GM04504 (cell line): ENCODE measurements at regions not wholly inside any gene's neighbourhood (a gene's known extent, or its start where the extent isn't known, plus 50 kb on each side); places are given as distances from the start of the nearest gene placed in this dataset.
"Not testable (repeated sequence)": the region's sequence is repeated elsewhere in the genome, so short reads cannot be mapped to it uniquely, and the experiment has no call there.

ENCODE experiments used
- DNase-seq: peaks from one replicate; pipeline ENCODE4 v3.0.0-alpha.2; 2012; ENCODE audit warnings: low read depth

GRCh38 chr12:82300611-82301010, 57.6 kb downstream of the CCDC59 start:
- DNase-seq = no peak

- DNase-seq = no peak
Observed at GRCh38 chr12:82299319-82300025, 58.7 kb downstream of the CCDC59 start.

GRCh38 chr12:82290415-82290814, 67.8 kb downstream of the CCDC59 start:
- no peak for DNase-seq

GRCh38 chr12:82281335-82281734, 76.9 kb downstream of the CCDC59 start:
- not testable (repeated sequence) for DNase-seq

- no peak for DNase-seq
Observed at GRCh38 chr12:82279536-82280058, 78.6 kb downstream of the CCDC59 start.

- DNase-seq = no peak
Observed at GRCh38 chr12:82277582-82277981, 80.6 kb downstream of the CCDC59 start.

- no peak for DNase-seq
Observed at GRCh38 chr12:82242729-82243128, 115.5 kb downstream of the CCDC59 start.

- DNase-seq = no peak
Observed at GRCh38 chr12:82225871-82226270, 132.3 kb downstream of the CCDC59 start.

GRCh38 chr12:82223426-82223825, 134.8 kb downstream of the CCDC59 start:
- DNase-seq = no peak

- DNase-seq = no peak
Observed at GRCh38 chr12:82216475-82216874, 141.7 kb downstream of the CCDC59 start.

GRCh38 chr12:82213761-82214160, 144.4 kb downstream of the CCDC59 start:
- no peak for DNase-seq

GRCh38 chr12:82210882-82211281, 147.3 kb downstream of the CCDC59 start:
- DNase-seq = no peak

GRCh38 chr12:82209533-82209932, 148.7 kb downstream of the CCDC59 start:
- DNase-seq = no peak

GRCh38 chr12:82207556-82207955, 150.6 kb downstream of the CCDC59 start:
- no peak for DNase-seq

GRCh38 chr12:82203086-82203485, 155.1 kb downstream of the CCDC59 start:
- no peak for DNase-seq

- DNase-seq = no peak
Observed at GRCh38 chr12:82187595-82187994, 170.6 kb downstream of the CCDC59 start.

GRCh38 chr12:82187011-82187410, 171.2 kb downstream of the CCDC59 start:
- no peak for DNase-seq

GRCh38 chr12:82186282-82186681, 171.9 kb downstream of the CCDC59 start:
- no peak for DNase-seq

GRCh38 chr12:82184844-82185243, 173.3 kb downstream of the CCDC59 start:
- no peak for DNase-seq

- no peak for DNase-seq
Observed at GRCh38 chr12:82182601-82183190, 175.5 kb downstream of the CCDC59 start.

GRCh38 chr12:82176761-82177490, 181.3 kb downstream of the CCDC59 start:
- no peak for DNase-seq

GRCh38 chr12:82176026-82176425, 182.2 kb downstream of the CCDC59 start:
- DNase-seq = no peak

GRCh38 chr12:82174936-82175335, 183.3 kb downstream of the CCDC59 start:
- no peak for DNase-seq
